ENCODE measurements at regions not wholly inside any gene's neighbourhood (a gene's known extent, or its start where the extent isn't known, plus 50 kb on each side); places are given as distances from the start of the nearest gene placed in this dataset.

DNA sequence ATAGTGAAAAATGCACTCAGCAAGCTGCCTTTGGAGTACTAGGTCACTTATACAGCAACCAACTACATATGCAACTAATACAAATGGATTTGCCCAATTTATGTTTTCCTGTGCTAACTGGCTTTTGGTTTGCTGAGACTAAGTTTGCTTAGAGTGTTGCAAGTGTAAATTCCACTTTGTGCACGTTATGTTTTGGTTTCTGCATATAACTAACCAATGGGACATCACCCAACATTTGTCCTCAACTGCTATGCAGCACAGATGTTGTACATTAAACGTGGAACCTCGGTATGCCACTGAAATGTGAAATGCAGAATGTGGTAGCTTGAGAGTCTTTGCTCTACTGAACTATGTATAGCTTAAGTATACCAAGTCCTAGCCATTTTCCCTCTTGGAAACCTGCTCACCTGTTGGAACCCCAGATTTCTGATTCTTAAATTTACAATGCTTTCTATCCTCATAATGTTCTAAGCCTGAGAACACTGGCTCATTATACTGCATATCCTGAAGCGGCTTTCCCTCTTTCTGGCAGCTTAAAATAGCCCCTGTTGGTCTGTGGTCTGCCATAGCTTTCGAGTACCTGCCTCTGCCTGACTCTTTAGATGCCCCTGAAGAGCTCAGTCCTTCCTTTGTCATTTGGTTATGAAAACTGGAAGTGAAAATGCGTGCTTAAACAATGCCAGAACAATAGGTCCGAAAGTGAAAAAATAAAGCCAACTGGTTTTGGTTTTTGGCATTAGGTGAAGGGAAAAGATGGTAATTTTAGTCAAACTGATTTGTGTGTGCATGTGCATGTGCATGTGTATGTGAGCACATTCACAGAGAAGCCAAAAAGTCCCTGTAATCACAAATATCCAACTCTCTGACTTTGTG, 158.0 kb downstream of the SH2D1A start (continued):
- TF ChIP-seq, protein P1, sequence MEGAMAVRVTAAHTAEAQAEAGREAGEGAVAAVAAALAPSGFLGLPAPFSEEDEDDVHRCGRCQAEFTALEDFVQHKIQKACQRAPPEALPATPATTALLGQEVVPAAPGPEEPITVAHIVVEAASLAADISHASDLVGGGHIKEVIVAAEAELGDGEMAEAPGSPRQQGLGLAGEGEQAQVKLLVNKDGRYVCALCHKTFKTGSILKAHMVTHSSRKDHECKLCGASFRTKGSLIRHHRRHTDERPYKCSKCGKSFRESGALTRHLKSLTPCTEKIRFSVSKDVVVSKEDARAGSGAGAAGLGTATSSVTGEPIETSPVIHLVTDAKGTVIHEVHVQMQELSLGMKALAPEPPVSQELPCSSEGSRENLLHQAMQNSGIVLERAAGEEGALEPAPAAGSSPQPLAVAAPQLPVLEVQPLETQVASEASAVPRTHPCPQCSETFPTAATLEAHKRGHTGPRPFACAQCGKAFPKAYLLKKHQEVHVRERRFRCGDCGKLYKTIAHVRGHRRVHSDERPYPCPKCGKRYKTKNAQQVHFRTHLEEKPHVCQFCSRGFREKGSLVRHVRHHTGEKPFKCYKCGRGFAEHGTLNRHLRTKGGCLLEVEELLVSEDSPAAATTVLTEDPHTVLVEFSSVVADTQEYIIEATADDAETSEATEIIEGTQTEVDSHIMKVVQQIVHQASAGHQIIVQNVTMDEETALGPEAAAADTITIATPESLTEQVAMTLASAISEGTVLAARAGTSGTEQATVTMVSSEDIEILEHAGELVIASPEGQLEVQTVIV (IDR thresholded peaks at IDR 0.05; ENCODE audit: borderline replicate concordance, partially characterized antibody) = no peak
- TF ChIP-seq NR2F1 (conservative IDR thresholded peaks at IDR 0.05) (peak; percentile 40; the same call in 1 of the 2 replicates), HCFC1 (IDR thresholded peaks at IDR 0.05; ENCODE audit: low read length) (no peak), SIN3A (IDR thresholded peaks at IDR 0.05; ENCODE audit: low read depth, low read length) (no peak), EP300 (IDR thresholded peaks at IDR 0.05; ENCODE audit: borderline replicate concordance in 1 of 2, control insufficient read depth in 1 of 2, low read depth in 2 of 2, low read length in 2 of 2) (peak in 1 of 2 experiments; percentile 60; a peak in 2 of 4 replicates), POLR2AphosphoS5 (IDR thresholded peaks at IDR 0.05; ENCODE audit: low read length) (no peak), LARP7 (IDR thresholded peaks at IDR 0.05) (no peak), IKZF1 (conservative IDR thresholded peaks at IDR 0.05) (peak; percentile 87), IRF4 (IDR thresholded peaks at IDR 0.05; ENCODE audit: low read depth, low read length) (no peak), DPF2 (IDR thresholded peaks at IDR 0.05) (peak; percentile 63), ETV6 (conservative IDR thresholded peaks at IDR 0.05 in 1 of 2, IDR thresholded peaks at IDR 0.05 in 1 of 2; ENCODE audit: borderline replicate concordance in 1 of 2, low read depth in 1 of 2) (peak in 1 of 2 experiments; percentile 19; a peak in 1 of 4 replicates), NBN (IDR thresholded peaks at IDR 0.05) (peak; percentile 29), MEF2A (IDR thresholded peaks at IDR 0.05; ENCODE audit: insufficient read depth, low read depth, low read length) (no peak), CHD2 (IDR thresholded peaks at IDR 0.05; ENCODE audit: borderline replicate concordance, low read depth, low read length) (0 out of 2 replicates have a peak, but pooled peaks have one; percentile 34), ZBED1 (IDR thresholded peaks at IDR 0.05; ENCODE audit: borderline replicate concordance) (no peak), ATF7 (IDR thresholded peaks at IDR 0.05; ENCODE audit: low read depth) (peak; percentile 52; the same call in 1 of the 2 replicates), MTA2 (IDR thresholded peaks at IDR 0.05; ENCODE audit: low read depth) (peak; percentile 91)
- TF ChIP-seq, protein P2, sequence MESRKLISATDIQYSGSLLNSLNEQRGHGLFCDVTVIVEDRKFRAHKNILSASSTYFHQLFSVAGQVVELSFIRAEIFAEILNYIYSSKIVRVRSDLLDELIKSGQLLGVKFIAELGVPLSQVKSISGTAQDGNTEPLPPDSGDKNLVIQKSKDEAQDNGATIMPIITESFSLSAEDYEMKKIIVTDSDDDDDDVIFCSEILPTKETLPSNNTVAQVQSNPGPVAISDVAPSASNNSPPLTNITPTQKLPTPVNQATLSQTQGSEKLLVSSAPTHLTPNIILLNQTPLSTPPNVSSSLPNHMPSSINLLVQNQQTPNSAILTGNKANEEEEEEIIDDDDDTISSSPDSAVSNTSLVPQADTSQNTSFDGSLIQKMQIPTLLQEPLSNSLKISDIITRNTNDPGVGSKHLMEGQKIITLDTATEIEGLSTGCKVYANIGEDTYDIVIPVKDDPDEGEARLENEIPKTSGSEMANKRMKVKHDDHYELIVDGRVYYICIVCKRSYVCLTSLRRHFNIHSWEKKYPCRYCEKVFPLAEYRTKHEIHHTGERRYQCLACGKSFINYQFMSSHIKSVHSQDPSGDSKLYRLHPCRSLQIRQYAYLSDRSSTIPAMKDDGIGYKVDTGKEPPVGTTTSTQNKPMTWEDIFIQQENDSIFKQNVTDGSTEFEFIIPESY (IDR thresholded peaks at IDR 0.05) = no peak
- TF ChIP-seq, protein P3, sequence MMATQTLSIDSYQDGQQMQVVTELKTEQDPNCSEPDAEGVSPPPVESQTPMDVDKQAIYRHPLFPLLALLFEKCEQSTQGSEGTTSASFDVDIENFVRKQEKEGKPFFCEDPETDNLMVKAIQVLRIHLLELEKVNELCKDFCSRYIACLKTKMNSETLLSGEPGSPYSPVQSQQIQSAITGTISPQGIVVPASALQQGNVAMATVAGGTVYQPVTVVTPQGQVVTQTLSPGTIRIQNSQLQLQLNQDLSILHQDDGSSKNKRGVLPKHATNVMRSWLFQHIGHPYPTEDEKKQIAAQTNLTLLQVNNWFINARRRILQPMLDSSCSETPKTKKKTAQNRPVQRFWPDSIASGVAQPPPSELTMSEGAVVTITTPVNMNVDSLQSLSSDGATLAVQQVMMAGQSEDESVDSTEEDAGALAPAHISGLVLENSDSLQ (IDR thresholded peaks at IDR 0.05) = no peak
- TF ChIP-seq, protein P4, sequence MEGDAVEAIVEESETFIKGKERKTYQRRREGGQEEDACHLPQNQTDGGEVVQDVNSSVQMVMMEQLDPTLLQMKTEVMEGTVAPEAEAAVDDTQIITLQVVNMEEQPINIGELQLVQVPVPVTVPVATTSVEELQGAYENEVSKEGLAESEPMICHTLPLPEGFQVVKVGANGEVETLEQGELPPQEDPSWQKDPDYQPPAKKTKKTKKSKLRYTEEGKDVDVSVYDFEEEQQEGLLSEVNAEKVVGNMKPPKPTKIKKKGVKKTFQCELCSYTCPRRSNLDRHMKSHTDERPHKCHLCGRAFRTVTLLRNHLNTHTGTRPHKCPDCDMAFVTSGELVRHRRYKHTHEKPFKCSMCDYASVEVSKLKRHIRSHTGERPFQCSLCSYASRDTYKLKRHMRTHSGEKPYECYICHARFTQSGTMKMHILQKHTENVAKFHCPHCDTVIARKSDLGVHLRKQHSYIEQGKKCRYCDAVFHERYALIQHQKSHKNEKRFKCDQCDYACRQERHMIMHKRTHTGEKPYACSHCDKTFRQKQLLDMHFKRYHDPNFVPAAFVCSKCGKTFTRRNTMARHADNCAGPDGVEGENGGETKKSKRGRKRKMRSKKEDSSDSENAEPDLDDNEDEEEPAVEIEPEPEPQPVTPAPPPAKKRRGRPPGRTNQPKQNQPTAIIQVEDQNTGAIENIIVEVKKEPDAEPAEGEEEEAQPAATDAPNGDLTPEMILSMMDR (IDR thresholded peaks at IDR 0.05 in 2 of 3, conservative IDR thresholded peaks at IDR 0.05 in 1 of 3; ENCODE audit: control insufficient read depth in 2 of 3, extremely low read depth in 1 of 3, insufficient read depth in 1 of 3, low read depth in 3 of 3, low read length in 3 of 3) = no peak
- TF ChIP-seq, protein P5, sequence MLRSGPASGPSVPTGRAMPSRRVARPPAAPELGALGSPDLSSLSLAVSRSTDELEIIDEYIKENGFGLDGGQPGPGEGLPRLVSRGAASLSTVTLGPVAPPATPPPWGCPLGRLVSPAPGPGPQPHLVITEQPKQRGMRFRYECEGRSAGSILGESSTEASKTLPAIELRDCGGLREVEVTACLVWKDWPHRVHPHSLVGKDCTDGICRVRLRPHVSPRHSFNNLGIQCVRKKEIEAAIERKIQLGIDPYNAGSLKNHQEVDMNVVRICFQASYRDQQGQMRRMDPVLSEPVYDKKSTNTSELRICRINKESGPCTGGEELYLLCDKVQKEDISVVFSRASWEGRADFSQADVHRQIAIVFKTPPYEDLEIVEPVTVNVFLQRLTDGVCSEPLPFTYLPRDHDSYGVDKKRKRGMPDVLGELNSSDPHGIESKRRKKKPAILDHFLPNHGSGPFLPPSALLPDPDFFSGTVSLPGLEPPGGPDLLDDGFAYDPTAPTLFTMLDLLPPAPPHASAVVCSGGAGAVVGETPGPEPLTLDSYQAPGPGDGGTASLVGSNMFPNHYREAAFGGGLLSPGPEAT (IDR thresholded peaks at IDR 0.05; ENCODE audit: low read depth) = peak; percentile 74; the same call in 1 of the 2 replicates
